ENCODE measurements at regions not wholly inside any gene's neighbourhood (a gene's known extent, or its start where the extent isn't known, plus 50 kb on each side); places are given as distances from the start of the nearest gene placed in this dataset.

GRCh38 chr2:14557111-14557510, 75.4 kb upstream of the LRATD1 start:
- no peak for TF ChIP-seq TBP (IDR thresholded peaks at IDR 0.05; ENCODE audit: low read depth, low read length)
- no peak for TF ChIP-seq POLR2A (IDR thresholded peaks at IDR 0.05; ENCODE audit: control extremely low read depth in 1 of 2, low read depth in 2 of 2, low read length in 2 of 2)
- TF ChIP-seq KDM4A (IDR thresholded peaks at IDR 0.05; ENCODE audit: low read depth, low read length, severe bottlenecking), result no peak
- TF ChIP-seq POU5F1 (IDR thresholded peaks at IDR 0.05; ENCODE audit: low read depth, low read length), result no peak
- TF ChIP-seq CTCF (IDR thresholded peaks at IDR 0.05; ENCODE audit: control extremely low read depth in 1 of 3, insufficient read depth in 1 of 3, low read depth in 1 of 3, low read length in 3 of 3), result no peak
- no peak for TF ChIP-seq CBX8 (IDR thresholded peaks at IDR 0.05; ENCODE audit: borderline replicate concordance, low read depth, low read length)
- no peak for TF ChIP-seq RFX5 (IDR thresholded peaks at IDR 0.05; ENCODE audit: borderline replicate concordance, low read depth, low read length)
- no peak for TF ChIP-seq RAD21 (IDR thresholded peaks at IDR 0.05 in 1 of 2, conservative IDR thresholded peaks at IDR 0.05 in 1 of 2; ENCODE audit: low read depth in 2 of 2, low read length in 2 of 2)
- TF ChIP-seq KDM5A (IDR thresholded peaks at IDR 0.05; ENCODE audit: low read length), result no peak

Measured in H1 (cell line).